ENCODE measurements at regions not wholly inside any gene's neighbourhood (a gene's known extent, or its start where the extent isn't known, plus 50 kb on each side); places are given as distances from the start of the nearest gene placed in this dataset.

GRCh38 chr13:85462792-85463425 lies 336.3 kb downstream of the SLITRK6 start:
- no peak for DNase-seq

GRCh38 chr13:85461621-85462020 lies 337.6 kb downstream of the SLITRK6 start:
- no peak for DNase-seq

- no peak for DNase-seq
Measured at GRCh38 chr13:85445534-85445933, 353.7 kb downstream of the SLITRK6 start.

- no peak for DNase-seq
Measured at GRCh38 chr13:85441975-85442374, 357.2 kb downstream of the SLITRK6 start.

GRCh38 chr13:85441364-85441763 lies 357.9 kb downstream of the SLITRK6 start:
- DNase-seq, result no peak

GRCh38 chr13:85436029-85436428 lies 363.2 kb downstream of the SLITRK6 start:
- DNase-seq, result no peak

- DNase-seq, result no peak
Measured at GRCh38 chr13:85434927-85435326, 364.3 kb downstream of the SLITRK6 start.

- DNase-seq, result no peak
Measured at GRCh38 chr13:85432881-85433280, 366.3 kb downstream of the SLITRK6 start.

- DNase-seq, result no peak
Measured at GRCh38 chr13:85431720-85432119, 367.5 kb downstream of the SLITRK6 start.

GRCh38 chr13:85430216-85430794 lies 368.9 kb downstream of the SLITRK6 start:
- DNase-seq, result no peak

- no peak for DNase-seq
Measured at GRCh38 chr13:85427416-85427815, 371.8 kb downstream of the SLITRK6 start.

- DNase-seq, result no peak
Measured at GRCh38 chr13:85420136-85420535, 379.1 kb downstream of the SLITRK6 start.

GRCh38 chr13:85419611-85420010 lies 379.6 kb downstream of the SLITRK6 start:
- no peak for DNase-seq

GRCh38 chr13:85417807-85418206 lies 381.4 kb downstream of the SLITRK6 start:
- no peak for DNase-seq

- no peak for DNase-seq
Measured at GRCh38 chr13:85413664-85414063, 385.6 kb downstream of the SLITRK6 start.

- DNase-seq, result no peak
Measured at GRCh38 chr13:85412448-85412847, 386.8 kb downstream of the SLITRK6 start.

GRCh38 chr13:85411591-85411990 lies 387.6 kb downstream of the SLITRK6 start:
- no peak for DNase-seq

- DNase-seq, result no peak
Measured at GRCh38 chr13:85408415-85408814, 390.8 kb downstream of the SLITRK6 start.

- DNase-seq, result no peak
Measured at GRCh38 chr13:85406269-85406975, 392.8 kb downstream of the SLITRK6 start.

GRCh38 chr13:85405316-85405897 lies 393.8 kb downstream of the SLITRK6 start:
- DNase-seq, result no peak

- no peak for DNase-seq
Measured at GRCh38 chr13:85386424-85386823, 412.8 kb downstream of the SLITRK6 start.

- DNase-seq, result no peak
Measured at GRCh38 chr13:85383291-85383690, 415.9 kb downstream of the SLITRK6 start.

- no peak for DNase-seq
Measured at GRCh38 chr13:85381082-85381481, 418.1 kb downstream of the SLITRK6 start.

All from left kidney (tissue), 1 donor.